DMS53 treated with DMSO at 0.1 percent for 48 hours (cell line): ENCODE measurements at regions not wholly inside any gene's neighbourhood (a gene's known extent, or its start where the extent isn't known, plus 50 kb on each side); places are given as distances from the start of the nearest gene placed in this dataset.
"Not testable (repeated sequence)": the region's sequence is repeated elsewhere in the genome, so short reads cannot be mapped to it uniquely, and the experiment has no call there.

Experiments
- DNase-seq: peaks from one replicate; lab custom pipeline; 2025; ENCODE audit not compliant: unreplicated experiment; lab: John Stamatoyannopoulos, UW

DNA sequence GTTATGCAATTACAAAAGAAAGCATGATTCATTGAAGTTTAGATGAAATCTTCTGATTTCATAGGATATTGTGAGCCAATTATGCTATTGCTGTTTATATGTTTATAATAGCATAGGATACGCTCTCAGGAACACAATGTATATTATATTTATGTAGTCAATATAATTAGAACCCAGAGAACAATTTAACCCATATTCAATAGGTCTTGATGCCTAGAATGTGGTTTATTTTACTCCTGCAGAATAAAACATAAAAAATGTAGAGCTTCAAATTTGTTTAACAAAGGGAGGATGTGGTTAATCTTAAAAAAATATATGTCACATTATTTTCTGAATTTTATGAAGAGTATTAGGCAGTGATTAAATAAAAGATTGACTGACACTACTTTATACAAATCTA lies 380.8 kb upstream of the SPRY2 start:
- no peak for DNase-seq

DNA sequence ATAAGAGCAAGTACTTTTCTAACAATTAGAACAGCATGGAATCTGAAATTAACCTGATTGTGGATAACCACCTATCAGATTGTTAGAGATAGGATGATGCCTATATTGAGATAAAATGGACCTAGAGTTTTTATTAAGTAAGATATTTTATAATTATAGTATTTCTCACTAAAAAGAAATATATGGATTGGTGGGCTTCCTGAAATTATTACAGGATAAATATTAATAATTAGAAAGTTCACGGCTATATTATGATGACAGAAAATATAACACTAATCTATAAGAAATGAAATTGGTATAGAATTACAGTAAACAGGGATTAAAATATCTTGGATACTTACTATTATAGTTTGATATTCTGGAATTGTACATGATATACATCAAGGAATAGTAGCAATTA lies 378.0 kb upstream of the SPRY2 start:
- DNase-seq: no peak

DNA sequence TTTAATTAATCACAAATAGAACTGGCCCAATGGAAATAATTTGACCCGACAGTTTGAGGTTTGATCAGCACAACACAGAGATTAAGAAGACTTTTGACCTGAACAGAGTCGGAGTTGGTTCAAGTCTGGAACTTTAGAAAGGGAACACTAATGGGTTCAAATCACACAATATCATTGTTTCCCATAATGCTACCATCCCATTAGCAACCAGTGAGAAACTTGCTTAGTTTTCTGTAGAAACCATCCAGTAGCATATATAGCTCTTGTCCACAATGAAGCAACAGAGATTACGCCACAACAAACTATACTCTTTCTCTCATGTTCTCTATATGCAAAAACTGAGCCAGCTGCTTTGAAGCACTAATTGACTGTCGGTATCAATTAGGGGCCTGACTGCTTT lies 376.9 kb upstream of the SPRY2 start:
- DNase-seq: no peak

DNA sequence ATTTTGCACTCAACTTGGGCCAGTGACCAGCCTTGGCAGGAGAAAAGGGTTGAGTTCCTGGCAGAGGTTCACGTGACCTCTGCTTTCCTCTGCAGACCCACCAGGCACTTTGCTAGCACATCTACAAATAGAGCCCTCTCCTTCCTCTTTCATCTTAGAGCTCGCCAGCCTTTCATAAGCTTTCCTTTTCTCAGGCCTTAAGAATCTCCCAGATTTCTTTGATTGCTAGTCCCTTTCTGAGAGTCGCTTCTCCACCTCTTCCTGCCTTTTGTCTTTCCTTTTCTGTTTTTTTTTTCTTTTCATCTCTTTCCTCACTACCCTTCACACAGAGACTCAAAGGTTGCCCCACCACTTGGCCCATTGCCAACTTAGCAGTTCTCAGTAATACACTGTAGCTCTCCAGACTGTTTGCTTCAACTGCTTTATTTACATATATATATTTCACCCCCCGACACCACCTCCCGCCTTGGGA lies 375.7 kb upstream of the SPRY2 start:
- DNase-seq: peak; percentile 5

DNA sequence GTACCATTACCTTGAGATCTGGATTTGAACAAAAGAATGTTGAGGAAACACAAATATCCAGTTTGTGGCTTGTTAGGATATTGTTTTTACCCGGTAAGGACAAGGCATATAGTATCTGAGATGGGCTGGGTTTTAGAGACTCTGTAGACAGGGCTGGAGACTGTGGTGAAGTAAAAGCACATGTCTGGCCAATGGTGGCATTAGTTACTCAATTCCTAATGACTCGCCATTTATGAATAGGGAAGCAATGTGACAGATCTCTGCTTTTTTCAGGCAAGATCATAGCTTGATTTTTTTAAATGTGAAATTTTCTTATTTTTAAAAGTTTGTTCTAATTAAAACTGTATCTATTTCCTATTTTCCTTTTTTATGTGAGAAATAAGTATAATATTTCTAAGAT lies 371.1 kb upstream of the SPRY2 start:
- no peak for DNase-seq

DNA sequence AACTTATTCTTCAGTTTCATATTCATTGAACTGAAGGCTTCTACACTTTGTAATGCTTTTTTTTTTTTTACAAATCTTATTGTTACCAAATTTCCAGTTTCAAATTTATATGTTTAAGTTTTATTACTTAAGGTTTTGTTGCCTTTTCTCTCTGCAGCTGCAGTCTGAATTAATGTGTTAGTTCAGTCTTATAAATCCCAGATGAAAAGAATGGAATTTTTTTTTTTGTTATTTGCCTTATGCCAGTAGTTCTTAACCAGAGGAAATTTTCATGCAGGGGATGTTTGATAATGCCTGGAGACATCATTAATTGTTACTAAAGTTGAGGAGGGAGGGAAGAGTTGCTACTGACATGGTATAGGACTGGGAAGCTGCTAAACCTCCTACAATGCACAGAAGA lies 367.9 kb upstream of the SPRY2 start:
- DNase-seq: no peak

DNA sequence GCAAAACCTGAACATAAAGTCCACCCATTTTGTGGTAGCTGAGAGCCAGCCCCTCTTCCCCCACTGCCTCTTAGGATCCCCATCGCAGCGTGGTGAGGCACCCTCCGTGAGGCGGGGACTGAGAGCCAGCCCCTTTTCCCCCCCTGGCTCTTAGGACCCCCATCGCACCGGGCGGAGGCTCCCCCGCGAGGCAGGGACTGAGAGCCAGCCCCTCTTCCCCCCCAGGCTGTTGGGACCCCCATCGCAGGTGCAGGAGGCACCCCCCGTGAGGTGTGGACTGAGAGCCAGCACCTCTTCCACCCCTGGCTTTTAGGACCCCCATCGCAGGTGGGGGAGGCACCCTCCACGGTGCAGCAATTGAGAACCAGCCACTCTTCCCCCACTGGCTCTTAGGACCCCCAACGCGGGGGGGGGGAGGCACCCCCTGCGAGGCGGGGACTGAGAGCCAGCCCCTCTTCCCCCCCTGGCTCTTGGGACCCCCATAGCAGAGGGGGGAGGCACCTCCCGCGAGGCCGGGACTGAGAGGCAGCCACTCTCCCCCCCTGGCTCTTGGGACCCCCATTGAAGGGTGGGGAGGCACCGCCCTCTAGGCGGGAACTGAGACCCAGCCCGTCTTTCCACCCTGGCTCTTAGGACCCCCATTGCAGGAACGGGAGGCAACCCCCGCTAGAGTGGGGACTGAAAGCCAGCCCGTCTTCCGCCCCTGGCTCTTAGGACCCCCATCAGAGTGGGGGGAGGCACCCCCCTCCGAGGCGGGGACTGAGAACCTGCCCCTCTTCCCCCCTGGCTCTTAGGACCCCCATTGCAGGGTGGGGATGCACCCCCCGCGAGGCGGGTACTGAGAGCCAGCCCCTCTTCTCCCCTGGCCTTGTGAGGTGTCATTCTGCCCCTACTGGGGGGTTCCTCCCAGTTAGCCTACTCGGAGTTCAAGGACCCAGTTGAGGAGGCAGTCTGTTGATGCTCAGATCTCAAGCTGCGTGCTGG lies 366.4 kb upstream of the SPRY2 start:
- DNase-seq: no peak

DNA sequence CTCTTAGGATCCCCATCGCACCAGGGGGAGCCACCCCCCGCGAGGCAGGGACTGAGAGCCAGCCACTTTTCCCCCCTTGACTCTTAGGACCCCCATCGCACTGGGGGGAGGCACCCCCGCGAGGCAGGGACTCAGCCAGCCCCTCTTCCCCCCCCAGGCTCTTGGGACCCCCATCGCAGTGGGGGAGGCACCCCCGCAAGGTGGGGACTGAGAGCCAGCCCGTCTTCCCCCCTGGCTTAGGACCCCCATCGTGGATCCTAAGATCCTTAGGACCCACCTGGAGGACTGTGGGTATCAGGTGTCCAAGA lies 365.2 kb upstream of the SPRY2 start:
- DNase-seq: no peak

DNA sequence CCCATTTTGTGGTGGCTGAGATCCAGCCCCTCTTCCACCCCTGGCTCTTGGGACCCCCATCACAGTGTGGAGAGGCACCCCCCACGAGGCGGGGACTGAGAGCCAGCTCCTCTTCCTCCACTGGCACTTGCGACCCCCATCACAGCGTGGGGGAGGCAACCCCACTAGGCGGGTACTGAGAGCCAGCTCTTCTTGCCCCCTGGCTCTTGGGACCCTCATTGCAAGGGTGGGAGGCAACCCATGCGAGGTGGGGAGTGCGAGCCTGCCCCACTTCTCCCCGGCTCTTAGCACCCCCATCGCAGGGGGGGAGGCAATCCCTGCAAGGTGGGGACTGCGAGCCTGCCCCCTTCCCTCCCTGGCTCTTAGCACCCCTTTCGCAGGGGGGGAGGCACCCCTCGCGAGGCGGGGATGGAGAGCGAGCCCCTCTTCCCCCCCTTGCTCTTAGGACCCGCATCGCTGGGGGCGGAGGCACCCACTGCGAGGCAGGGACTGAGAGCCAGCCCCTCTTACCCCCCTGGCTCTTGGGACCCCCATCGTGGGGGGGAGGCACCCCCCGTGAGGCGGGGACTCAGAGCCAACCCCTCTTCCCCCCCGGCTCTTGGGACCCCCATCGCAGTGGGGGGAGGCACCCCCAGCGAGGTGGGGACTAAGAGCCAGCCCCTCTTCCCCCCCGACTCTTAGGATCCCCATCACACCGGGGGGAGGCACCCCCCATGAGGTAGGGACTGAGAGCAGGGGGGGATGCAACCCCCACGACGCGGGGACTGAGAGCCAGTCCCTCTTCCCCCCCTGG lies 364.6 kb upstream of the SPRY2 start:
- no peak for DNase-seq

DNA sequence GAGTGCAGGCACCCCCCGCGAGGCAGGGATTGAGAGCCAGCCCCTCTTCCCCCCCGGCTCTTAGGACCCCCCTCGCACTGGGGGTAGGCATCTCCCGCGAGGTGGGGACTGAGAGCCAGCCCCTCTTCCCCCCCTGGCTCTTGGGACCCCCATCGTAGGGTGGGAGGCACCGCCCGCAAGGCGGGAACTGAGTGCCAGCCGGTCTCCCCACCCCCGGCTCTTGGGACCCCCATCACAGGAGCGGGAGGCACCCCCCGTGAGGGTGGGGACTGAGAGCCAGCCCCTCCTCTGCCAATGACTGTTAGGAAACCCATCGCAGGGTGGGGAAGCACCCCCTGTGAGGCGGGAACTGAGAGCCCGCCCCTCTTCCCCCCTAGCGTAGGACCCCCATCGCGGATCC lies 363.4 kb upstream of the SPRY2 start:
- DNase-seq: no peak

DNA sequence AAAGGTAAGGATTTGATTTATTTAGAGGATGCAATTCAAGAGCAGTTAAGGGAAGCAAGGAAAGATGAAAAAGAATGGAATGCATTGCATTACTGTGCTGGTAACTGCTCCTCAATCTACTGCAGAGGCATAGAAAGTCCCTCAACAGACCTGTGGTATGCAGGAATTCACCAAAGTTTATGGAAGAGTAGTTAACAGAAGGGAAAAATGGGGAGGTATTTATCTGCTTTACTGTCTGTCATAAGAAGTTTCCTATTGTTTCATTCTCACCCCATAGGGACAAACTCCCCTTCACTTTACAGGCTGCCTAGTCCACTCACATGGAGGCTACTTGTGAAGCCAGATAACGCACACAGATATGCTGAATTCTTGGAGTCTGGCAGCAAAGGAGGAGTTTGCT lies 354.9 kb upstream of the SPRY2 start:
- no peak for DNase-seq

DNA sequence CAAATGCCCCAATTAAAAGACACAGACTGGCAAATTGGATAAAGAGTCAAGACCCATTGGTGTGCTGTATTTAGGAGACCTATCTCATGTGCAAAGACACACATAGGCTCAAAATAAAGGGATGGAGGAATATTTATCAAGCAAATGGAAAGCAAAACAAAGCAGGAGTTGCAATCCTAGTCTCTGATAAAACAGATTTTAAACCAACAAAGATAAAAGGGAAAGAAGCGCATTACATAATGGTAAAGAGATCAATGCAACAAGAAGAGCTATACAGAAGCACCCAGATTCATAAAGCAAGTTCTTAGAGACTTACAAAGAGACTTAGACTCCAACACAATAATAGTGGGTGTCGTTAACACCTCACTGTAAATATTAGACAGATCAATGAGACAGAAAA lies 350.9 kb upstream of the SPRY2 start:
- not testable (repeated sequence) for DNase-seq

DNA sequence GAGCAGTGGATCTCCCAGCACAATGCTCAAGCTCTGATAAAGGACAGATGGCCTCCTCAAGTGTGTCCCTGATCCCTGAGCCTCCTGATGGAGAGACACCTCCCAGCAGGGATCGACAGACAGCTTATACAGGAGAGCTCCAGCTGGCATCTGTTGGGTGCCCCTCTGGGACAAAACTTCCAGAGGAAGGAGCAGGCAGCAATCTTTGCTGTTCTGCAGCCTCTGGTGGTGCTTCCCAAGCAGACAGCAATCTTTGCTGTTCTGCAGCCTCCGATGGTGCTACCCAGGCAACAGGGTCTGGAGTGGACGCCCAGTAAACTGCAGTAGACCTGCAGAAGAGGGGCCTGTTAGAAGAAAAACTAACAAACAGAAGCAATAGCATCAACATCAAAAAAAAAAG lies 349.3 kb upstream of the SPRY2 start:
- DNase-seq: no peak

DNA sequence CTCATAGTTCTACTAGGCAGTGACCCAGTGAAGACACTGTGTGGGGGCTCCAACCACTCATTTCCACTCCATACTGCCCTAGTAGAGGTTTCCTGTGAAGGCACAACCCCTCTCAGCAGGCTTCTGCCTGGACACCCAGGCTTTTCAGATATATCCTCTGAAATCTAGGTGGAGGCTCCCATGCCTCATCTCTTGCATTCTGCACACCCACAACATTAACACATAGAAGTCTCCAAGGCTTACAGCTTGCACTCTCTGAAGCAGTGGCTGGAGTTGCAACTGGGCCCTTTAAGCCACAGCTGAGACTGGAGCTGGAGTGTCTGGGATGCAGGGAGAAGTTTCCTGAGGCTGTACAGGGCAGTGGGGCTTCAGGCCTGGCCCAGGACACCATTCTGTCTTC lies 347.7 kb upstream of the SPRY2 start:
- no peak for DNase-seq

DNA sequence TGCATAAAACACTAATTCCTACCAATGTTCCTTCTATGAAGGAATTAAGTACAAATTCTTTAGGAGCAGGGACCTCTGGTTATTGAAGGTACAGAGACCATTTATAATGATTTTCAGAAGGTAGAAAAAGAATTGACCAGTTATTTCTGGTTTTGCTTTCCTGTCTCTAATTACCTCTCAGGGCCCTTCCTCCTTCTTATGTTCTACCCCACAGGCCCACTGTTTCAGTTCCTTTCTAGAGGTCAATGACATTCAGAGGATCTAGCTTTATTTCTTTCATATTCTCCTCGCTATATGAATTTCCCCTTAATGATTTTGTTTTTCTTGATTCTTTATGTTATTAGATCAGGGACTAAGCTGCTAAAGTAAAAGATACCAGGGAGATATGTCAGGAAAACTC lies 345.0 kb upstream of the SPRY2 start:
- DNase-seq: no peak

DNA sequence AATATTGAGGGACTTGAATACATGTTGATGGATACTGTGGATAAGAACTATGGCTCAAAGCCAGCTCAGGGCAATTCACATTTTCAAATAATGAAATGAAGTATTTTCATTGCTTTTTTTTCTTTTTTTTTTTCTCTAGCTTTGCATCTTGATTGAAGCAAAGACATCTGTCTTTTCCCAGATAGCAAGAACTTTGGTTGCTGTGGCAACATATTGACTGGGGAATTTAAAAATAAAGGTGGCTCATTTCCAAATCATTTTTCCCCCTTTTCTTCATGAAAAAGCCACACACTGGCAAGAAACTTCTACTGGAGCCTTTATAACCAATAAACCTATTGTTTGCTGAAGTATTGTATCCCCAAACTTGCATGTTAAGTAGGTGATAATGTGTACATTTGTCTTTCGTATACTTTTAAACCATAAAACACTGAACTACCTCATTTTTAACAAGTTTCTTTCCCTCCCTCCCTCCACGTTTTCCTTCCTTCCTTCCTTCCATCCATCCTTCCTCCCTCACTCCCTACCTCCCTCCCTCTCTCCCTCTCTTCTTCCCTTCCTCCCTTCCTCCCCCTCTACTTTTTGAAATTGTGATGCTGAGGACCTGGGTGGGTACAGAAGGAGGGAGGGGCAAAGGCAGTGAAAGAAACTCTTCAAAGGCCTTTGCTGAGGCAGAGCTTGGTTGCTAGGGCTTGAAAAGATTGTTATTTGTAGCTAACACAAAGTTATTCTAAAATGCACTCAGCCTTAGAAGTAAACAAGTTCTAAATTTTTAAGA lies 343.5 kb upstream of the SPRY2 start:
- DNase-seq: no peak

DNA sequence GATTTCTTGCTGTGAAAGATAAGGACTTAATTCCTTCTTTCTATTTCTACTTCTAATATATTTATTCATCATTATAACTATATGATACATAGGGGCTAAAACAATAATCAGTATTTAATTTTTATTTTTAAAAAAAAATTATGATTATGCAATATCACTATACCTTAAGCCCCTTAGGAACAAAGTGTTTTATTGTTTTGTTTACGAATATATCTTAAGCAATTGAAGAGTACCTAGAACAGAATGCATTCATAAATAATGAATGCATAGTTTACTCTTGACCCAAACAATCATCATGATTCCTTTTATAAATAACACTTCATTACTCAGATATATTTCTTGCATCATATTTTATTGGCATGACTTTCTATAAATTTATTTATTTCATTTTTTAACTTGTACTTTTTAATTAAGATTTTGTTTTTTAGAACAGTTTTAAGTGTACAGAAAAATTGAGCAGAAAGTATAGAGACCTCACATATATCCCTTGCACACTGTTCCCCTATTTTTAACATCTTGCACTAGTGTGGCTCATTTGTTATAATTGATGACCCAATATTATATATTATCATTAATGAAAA lies 339.9 kb upstream of the SPRY2 start:
- no peak for DNase-seq

DNA sequence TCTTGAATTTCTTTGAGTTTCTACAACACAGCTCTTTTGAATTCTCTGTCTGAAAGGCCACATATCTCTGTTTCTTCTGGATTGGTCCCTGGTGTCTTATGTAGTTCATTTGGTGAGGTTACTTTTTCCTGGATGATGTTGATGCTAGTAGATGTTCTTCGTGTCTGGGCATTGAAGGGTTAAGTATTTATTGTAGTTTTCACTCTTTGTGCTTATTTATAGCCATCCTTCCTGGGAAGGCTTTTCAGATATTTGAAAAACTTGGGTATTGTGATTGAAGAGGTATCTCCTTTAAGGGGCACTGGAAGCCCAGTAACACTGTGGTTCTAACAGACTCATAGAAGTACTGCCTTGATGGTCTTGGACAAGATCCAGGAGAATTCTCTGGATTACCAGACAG lies 338.5 kb upstream of the SPRY2 start:
- no peak for DNase-seq

DNA sequence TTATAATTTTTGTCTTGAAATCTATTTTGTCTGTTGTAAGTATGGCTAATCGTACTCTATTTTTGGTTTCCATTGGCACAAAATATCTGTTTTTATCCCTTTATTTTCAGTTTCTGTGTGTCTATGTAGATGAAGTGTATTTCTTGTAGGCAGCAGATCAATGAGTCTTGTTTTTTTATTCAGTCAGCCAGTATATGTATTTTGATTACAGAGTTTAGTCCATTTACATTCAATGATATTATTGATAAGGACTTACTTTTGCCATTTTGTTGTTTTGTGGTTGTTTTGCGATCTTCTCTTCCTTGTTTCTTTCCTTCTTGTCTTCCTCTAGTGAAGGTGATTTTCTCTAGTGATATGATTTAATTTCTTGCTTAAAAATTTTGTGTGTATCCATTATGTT lies 336.3 kb upstream of the SPRY2 start:
- DNase-seq: no peak

DNA sequence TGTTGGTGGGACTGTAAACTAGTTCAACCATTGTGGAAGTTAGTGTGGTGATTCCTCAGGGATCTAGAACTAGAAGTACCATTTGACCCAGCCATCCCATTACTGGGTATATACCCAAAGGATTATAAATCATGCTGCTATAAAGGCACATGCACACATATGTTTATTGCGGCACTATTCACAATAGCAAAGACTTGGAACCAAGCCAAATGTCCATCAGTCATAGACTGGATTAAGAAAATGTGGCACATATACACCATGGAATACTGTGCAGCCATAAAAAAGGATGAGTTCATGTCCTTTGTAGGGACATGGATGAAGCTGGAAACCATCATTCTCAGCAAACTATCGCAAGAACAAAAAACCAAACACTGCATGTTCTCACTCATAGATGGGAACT lies 334.5 kb upstream of the SPRY2 start:
- not testable (repeated sequence) for DNase-seq

DNA sequence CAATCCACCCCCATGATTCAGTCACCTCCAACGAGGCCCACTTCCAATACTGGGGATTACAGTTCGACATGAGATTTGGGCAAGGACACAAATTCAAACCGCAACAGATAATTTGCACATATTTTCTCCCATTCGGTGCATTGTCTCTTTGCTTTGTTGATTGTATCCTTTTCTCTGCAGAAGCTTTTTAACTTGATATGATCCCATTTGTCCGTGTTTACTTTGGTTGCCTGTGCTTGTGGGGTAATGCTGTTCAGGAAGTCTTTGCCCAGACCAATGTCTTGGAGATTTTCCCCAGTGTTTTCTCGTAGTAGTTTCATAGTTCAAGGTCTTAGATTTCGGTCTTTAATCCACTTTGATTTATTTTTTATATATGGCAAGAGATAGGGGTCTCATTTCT lies 330.8 kb upstream of the SPRY2 start:
- no peak for DNase-seq
